GM21447 (cell line): ENCODE measurements at regions not wholly inside any gene's neighbourhood (a gene's known extent, or its start where the extent isn't known, plus 50 kb on each side); places are given as distances from the start of the nearest gene placed in this dataset.
"Not testable (repeated sequence)": the region's sequence is repeated elsewhere in the genome, so short reads cannot be mapped to it uniquely, and the experiment has no call there.

Experiments
- ATAC-seq: cut with Tn5 transposase; IDR thresholded peaks from one replicate; pipeline ENCODE4 v1.9.1; 2021; ENCODE audit not compliant: unreplicated experiment

- ATAC-seq = no peak
Measured at GRCh38 chr16:86948046-86948445, 369.1 kb downstream of the C16orf95 start.

GRCh38 chr16:86949116-86949515, 368.1 kb downstream of the C16orf95 start:
- no peak for ATAC-seq

GRCh38 chr16:86949630-86950029, 367.6 kb downstream of the C16orf95 start:
- ATAC-seq = no peak

- ATAC-seq = no peak
Measured at GRCh38 chr16:86951041-86951822, 366.0 kb downstream of the C16orf95 start.

GRCh38 chr16:86951831-86952598, 365.2 kb downstream of the C16orf95 start:
- no peak for ATAC-seq

- no peak for ATAC-seq
Measured at GRCh38 chr16:86952769-86953168, 364.4 kb downstream of the C16orf95 start.

- ATAC-seq = no peak
Measured at GRCh38 chr16:86953631-86954391, 363.4 kb downstream of the C16orf95 start.

- no peak for ATAC-seq
Measured at GRCh38 chr16:86955136-86955855, 361.9 kb downstream of the C16orf95 start.

GRCh38 chr16:86956437-86956836, 360.8 kb downstream of the C16orf95 start:
- no peak for ATAC-seq

GRCh38 chr16:86957662-86958198, 359.5 kb downstream of the C16orf95 start:
- not testable (repeated sequence) for ATAC-seq

GRCh38 chr16:86958423-86958822, 358.8 kb downstream of the C16orf95 start:
- ATAC-seq = no peak

GRCh38 chr16:86959091-86959651, 358.0 kb downstream of the C16orf95 start:
- no peak for ATAC-seq

- no peak for ATAC-seq
Measured at GRCh38 chr16:86959729-86960128, 357.5 kb downstream of the C16orf95 start.

GRCh38 chr16:86960266-86960665, 356.9 kb downstream of the C16orf95 start:
- no peak for ATAC-seq

GRCh38 chr16:86961171-86961601, 356.0 kb downstream of the C16orf95 start:
- ATAC-seq = no peak

- ATAC-seq = no peak
Measured at GRCh38 chr16:86962259-86962658, 354.9 kb downstream of the C16orf95 start.

GRCh38 chr16:86962913-86963312, 354.3 kb downstream of the C16orf95 start:
- no peak for ATAC-seq

GRCh38 chr16:86963600-86964575, 353.3 kb downstream of the C16orf95 start:
- no peak for ATAC-seq

- no peak for ATAC-seq
Measured at GRCh38 chr16:86964796-86965241, 352.4 kb downstream of the C16orf95 start.
